Sciatic nerve (tissue), 2 donors: ENCODE measurements at regions not wholly inside any gene's neighbourhood (a gene's known extent, or its start where the extent isn't known, plus 50 kb on each side); places are given as distances from the start of the nearest gene placed in this dataset.

ENCODE experiments used
- ATAC-seq: fragments of 200-7000 bp; cut with Tn5 transposase; one replicate; pipeline ENCODE4 v1.9.1; 2020; ENCODE audit warnings: mild to moderate bottlenecking, moderate library complexity
- DNase-seq: peaks from one replicate; pipeline ENCODE4 v3.0.0-alpha.2; 2020; ENCODE audit warnings: low spot score
- intact Hi-C: fragments of 100-400 bp; cut with DNase I; formaldehyde crosslinking; loops from one replicate; pipeline ENCODE4 v1.14.2; 2022
- donor health status: DM: no; HTN: no; CAD: no.
- donor health status: DM: no; HTN: no; CAD: no.

DNA sequence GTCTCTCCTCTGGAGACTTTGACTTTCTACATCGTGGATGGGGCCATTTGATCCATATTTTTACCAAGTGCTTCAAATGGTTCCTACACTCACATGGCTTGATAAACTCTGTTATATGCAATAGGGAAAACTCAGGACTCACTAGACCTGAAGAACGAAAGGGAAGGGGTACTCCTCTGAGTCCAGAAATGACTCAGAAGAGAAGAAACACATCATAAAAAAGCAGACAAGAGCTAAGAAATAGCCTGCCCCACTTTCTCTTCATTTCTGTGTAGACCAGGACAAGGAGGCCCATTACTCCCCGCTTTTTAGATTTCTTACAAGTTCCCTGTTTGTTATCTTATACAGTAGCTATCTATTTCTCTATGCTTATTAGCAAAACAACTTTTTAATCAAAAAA lies 369.8 kb upstream of the ARID1B start:
- intact Hi-C loops = no loop called here
- no peak for ATAC-seq
- DNase-seq = no peak

DNA sequence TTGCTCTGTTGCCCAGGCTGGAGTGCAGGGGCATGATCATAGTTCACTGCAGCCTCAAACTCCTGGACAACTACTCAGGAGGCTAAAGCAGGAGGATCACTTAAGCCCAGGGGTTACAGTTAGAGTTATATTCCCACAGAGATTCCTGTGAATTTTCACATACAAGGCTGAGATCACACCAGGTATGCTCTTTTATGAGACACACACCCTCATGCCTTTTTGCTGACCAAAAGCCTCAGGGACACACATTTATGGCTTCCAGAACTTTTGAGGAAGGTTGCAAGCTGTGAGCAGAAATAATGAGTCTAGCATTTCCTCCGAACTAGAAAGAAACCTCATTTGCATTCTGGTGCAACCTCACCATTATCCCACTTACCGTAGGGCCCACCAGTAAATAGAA lies 370.5 kb upstream of the ARID1B start:
- ATAC-seq (no peak), DNase-seq (no peak)
- intact Hi-C loops = no loop called here

DNA sequence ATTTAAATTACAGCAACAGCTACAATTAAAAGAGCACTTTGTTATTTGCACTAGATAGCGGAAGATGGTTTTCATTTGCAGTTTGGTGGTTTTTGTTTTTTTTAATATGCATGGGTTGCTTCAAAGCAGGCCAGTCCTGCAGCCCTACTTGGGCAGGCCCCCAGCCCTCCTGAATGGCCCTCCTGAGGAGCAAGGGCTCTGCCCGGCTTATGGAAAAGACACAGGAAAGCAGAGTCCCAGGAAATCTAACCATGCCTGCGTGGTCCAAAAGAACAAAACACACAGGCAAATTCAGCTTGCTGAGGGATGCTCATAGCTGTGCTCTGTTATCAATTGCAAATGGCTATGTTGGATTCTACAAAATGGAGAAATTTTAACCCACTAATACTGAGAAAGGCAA lies 371.1 kb upstream of the ARID1B start:
- DNase-seq (no peak), ATAC-seq (no peak)
- intact Hi-C loops = no loop called here

DNA sequence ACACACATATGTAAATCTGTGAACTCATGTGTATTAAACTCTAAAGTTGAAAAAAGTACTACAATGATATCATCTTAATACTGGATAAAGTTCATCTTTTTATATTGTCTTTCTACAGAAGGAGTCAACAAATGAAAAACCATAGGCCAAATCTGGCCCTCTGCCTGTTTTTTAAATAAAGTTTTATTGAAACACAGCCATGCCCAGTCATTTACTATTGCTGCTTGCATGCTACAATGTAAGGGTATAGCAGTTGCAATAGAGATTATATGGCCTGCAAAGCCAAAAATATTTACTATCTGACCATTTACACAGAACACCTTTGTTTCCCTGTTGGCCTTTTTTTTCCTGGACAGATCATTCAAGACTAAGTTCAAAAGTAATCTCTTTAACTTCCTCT lies 374.6 kb upstream of the ARID1B start:
- DNase-seq (no peak), ATAC-seq (no peak)
- intact Hi-C loops = no loop called here

DNA sequence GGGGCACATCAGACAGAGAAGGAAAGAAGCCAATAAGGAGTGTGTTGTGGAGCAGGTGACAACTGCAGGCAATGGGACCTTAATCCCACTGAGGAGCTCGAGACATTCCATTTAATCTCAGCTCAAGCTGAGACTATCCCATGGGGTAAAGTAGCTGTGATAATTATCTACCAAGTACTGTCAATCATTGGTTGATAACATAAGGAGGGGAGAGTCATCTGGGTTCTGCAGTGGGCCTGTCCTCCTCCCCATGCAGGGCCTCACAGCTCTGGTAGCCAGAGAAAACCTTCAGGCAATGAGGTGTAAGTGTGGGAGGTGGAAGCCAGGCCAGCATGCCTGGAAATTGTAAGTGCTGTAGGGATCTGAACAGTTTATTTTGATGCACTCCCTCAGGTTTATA lies 375.0 kb upstream of the ARID1B start:
- intact Hi-C loops = no loop called here
- ATAC-seq = no peak
- DNase-seq = no peak

DNA sequence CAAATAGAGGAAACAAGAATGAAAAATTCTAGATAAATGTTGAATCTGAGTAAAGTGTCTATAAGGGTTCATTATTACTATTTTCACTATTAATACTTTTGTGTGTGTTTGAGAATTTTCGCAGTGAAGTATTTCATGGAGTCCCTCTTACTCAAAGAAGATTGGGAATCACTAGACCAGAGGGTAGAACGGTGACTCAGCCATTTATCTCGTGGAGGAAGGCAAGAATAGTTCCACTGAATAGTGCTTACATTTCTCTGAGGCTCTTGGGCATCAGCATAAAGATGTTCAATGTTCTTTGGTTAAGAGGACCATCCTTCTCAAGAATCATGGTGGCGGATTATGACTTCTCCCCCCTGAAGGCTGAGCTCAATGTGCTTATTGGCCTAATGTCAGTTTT lies 376.7 kb upstream of the ARID1B start:
- DNase-seq (no peak), ATAC-seq (no peak)
- intact Hi-C loops = no loop called here

DNA sequence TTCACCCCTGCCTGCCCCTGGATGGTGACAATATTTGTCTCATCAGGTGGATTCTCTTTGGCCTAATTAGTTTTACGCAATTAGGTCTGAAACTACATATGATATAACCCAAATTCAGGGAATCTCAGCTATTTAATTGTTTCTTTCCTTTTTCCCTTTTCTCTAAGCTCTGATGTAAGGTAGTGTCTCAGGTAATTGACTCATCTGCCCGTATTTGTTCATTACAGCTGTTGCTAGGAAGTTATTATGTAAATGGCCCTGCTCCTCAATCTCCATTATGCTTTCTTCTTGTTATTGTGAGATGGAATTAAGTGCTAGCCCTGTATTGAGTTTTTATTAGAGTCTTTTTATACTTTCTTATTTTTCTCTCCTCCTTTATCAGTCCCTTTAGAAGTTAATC lies 378.2 kb upstream of the ARID1B start:
- no peak for DNase-seq
- intact Hi-C loops = no loop called here
- no peak for ATAC-seq

DNA sequence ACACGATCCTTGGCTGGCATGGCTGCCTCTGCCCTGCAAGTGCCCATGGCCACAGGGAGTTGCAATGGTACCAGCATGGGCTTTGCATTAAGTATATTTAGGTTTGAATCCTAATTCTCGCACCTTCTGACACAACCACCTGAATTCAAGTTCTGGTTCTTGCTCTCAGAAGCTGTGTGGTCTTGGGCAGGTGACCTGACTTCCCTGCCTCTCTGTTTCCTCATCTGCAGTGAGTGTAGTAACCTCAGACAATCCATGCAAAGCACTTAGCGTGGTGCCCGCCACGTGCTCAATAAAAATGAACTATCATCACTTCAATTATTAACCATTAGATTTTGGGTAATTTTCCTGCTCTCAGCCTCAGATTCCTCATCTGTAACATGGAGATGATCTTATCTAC lies 378.8 kb upstream of the ARID1B start:
- ATAC-seq (no peak), DNase-seq (no peak)
- intact Hi-C loops = no loop called here

DNA sequence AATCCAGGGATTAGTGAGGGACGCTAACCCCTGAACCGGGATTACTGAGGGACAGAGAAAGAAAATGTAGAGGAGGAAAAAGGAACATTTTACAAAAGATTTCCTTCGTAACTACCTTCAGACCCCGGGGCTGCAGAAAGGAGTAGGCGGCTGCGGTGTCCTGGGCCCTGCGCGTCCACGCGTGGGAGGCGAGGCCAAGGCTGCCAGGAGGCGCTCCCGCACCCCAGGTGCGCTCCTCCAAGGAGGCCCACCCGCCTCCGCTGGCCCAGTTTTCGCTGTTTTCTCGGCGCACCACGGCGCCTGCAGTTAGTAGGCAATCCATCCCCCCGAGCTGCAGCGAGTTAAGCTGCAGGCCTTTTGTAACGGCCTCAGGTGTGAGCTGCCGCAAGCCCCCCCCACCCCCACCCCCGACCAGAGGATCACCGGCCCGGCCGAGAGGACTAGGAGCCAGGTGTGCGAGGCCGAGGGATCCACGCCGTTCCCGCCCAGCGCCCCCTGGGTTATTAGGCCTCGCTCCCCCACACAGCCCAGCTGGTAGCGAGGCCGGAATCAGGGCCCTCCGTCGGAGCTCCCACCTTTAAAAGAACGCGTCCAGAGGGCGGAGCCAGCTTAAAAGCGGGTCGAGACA lies 380.3 kb upstream of the ARID1B start:
- DNase-seq (no peak), ATAC-seq (no peak)
- intact Hi-C loops = no loop called here

DNA sequence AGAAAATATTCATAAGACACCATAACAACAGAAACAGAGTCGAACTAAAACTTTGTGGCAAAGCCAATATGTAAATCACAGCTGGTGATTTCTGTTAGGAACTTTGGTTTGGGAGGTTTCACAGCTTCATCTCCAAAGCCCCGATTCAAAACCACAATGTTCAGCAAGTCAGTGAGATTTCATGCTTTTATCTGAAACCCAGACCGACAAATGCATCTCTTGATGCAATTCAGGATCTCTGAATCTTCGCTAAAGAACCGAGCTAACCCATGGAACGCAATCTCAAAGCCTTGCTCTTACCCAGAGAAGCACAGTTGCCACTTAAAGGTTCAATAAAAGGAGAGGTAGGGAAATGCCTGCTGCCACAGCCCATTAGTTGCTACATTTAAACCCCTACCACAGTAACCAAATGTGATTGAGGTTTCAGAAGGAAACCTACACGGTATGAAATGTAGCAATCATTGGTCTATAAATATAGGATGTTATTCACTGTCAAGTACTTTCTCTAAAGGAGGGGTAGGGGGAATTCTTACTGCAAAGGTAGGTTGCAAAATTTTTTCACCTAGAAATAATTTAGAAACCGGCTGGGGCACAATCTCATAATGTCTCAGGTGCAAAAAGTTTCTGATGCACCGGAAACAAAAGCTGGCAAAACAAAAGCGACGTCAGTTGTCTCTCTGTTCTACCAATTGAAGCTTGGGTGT lies 381.0 kb upstream of the ARID1B start:
- ATAC-seq (no peak), DNase-seq (no peak)
- intact Hi-C loops = no loop called here

DNA sequence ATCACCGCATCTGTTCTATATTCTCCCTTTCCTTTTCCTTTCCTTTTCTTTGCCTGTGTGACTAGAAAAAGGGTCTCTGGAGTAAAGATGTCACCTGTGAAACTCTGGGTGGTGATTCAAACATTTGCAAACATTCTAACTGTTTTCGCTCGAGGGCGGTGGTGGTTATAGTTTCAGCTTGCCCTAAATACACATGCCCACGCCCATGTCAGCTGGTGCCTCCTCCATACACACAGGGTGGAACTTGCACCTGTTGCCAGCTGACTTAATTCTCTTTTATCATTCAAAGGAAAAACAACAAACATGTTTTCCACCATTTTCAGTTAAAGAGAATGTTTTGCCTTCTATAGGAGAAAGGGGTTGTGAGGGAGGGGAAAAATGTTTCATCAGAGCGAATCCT lies 381.9 kb upstream of the ARID1B start:
- ATAC-seq = no peak
- no peak for DNase-seq
- intact Hi-C loops = no loop called here

DNA sequence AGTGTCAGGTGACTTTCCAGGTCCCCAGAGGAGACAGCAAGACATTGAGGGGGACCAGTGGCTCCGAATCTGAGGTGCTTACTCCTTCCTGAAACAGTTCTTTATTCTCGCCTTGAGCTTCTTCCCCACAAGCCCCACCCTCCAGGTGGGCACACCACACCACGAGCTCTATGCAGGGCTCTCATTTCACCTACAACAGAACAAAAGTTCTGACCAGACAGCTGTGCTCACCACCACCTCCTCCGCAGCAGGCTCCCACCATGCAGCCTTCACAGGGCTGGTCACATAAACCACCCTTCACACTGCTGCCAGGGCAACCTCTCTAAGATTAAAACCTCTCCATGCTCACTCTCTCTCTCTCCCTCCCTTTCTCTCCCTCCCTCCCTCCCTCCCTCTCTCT lies 384.5 kb upstream of the ARID1B start:
- intact Hi-C loops = no loop called here
- no peak for ATAC-seq
- no peak for DNase-seq

DNA sequence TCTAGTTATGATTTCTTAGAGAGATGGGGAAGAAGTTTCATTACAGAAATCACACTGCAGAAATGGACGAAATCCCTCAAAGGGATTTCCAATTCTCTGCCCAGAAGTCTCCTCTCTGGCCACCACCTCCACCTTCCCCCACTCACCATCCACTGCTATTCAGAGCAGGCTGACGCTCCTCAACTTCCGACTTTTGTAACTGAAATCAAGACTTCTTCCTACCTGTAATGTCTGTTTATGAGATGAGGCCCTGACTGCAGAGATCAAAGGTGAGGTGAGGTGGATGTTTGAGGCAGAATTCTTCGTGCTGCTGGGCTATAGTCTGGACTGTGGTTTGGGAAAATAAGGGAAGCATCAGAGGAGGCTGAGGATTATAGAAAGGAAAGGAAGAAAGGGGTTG lies 385.2 kb upstream of the ARID1B start:
- intact Hi-C loops = no loop called here
- ATAC-seq (no peak), DNase-seq (no peak)

DNA sequence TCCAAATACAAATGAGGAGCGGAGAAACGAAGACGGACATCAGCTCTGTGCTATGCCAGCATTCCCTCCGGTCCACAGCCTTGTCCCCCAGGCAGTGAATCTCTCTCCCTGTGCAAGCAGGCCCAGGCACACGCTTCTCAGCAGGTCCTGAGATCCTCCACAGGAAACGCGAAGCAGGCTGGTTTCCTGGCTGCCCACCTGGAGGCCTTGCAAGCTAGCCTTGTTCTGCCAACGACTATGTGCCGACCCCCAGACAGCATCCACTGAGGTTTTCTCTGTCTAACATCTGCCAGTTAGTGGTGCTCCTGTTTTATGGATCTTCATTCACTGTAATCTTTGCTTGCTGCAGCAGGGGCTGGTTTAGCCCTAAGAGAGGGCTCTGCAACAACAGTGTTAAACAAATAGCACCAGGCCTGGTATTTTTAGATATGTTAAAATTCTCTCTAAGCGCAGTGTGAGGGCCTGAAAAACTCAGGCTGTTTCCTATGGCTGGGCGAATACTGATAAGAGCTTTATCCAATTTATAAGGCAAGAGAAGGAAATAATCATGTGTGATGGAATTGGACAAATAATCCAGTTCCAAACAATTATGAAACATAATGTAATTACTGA lies 386.0 kb upstream of the ARID1B start:
- ATAC-seq (no peak), DNase-seq (no peak)
- intact Hi-C loops = no loop called here

DNA sequence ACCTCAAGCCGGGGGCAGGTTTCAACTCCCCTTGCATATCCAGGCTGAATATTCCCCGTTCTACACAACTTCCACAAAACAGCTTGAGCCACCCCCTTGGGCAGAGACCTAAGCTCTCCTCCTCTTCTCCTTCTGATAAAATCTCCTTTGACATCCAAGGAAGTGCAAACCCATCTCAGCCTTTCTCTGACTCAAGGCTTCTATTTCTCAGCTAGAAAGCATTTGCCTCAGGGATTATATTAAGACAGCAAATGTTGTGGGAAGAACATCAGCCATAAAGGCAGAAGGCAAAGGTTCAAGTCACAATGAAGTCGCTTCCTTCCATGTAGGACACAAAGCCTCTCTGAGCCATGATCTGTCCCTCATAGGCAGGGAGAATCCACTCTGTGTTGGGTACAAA lies 386.6 kb upstream of the ARID1B start:
- DNase-seq = no peak
- intact Hi-C loops = no loop called here
- no peak for ATAC-seq

DNA sequence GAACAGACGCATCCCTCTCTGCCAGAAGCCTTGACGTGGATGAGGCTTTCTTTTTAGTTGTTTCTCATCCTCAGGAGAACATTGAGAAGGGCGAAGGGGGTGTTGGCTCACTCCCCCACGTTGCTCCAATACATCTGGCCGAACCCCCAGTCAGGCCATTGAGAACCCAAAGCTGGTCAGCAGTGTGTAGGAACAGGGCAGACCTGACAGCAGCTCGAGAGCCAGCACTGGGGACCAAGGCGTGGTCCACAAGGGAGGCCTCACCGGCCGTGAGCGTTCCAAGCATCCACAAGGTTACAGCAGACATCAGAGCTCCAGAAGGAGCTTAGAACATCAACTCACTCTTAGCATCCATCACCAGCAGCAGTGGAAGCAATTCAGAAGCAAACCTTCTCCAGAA lies 387.9 kb upstream of the ARID1B start:
- intact Hi-C loops = no loop called here
- DNase-seq = no peak
- ATAC-seq = no peak

DNA sequence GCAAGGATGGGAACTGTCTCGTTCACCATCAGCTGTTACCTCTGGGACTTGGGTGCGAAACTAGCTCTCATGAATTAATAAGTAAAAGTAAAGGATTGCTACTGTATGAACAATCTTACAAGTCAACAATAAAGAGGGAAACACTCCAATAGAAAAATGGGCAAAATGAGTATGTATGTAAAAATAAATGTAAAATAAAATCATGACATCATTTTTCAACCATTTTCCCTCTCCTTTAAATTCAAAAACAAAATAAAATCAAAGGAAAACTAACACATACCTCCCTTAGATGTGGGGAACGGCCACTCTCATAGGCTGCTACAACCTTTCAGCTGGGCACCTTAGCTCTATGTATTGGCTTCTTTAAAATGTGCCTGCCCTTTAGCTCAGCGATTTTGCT lies 389.7 kb upstream of the ARID1B start:
- DNase-seq = no peak
- intact Hi-C loops = no loop called here
- ATAC-seq = no peak

DNA sequence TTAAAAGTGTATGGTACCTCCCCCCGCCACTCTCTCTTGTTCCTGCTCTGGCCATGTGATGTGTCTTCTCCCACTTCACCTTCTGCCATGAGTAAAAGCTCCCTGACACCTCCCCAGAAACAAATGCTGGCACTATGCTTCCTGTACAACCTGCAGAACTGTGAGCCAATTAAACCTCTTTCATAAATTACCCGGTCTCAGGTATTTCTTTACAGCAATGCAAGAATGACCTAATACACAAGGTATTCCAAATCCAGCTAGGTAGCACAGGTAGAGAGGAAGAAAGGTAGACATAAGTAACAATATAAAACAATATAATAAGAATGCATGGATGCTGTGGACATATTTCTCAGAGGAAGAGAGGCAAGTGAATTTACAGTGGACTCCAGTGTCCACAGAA lies 394.1 kb upstream of the ARID1B start:
- DNase-seq = no peak
- ATAC-seq = no peak
- intact Hi-C loops = no loop called here

DNA sequence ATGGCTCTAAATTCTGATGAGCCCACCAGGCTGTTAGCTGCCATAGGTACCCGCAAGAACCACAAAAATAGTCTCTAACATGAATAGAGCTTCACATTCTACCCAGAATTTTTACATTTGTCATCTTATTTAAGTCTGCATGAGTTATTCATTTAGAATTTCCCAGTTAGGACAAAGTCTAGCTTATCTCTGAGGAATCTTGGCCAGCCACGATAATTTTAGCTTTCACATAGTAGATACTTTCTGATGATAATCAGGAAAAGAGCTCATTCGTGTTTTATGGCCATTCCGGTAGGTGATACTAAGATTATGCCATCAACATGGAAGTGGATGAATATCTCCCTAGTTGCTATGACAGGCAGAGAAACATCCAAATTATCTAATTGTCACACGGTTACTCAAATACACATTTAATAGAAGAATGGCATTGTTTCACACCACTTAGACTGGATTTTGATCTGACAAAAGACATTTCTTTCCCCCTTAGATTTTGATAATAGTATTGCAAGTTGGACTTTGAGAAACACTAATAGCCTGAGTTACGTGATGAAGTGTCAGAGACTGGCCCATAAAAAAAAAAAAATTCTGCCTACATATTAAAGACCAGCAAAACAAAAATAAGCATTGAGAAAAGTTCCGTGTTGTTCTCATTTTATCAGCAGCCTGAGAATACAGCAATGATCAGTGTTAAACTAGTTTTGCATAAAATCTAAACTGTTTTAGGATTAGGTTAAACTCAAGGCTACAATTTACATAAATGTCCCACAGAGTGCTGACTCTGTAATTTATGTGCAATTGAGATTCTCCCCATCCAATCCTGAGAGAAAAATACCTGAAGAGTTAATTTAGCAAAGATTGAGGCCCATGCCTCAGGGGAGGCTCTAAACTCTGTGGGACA lies 397.5 kb upstream of the ARID1B start:
- ATAC-seq (no peak), DNase-seq (no peak)
- intact Hi-C loops = no loop called here

DNA sequence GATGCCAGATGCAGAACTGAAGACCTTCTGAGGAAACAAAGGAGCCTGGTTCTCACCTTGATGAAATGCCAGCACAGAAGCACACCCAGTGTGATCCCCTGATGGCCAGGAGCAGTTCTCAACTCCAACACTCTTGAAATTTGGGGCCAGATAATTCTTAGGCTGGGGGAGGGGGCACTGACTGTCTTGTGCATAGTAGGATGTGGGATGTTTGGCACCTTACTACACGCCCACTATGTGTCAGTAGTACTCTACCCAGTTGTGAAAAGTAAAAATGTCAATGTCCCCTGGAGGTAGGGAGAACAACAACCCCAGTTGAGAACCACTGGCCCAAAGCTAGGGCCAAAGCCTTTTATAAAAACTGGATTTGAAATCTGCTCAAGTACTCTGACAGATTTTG lies 398.3 kb upstream of the ARID1B start:
- ATAC-seq (no peak), DNase-seq (no peak)
- intact Hi-C loops = no loop called here
